ENCODE measurements at regions not wholly inside any gene's neighbourhood (a gene's known extent, or its start where the extent isn't known, plus 50 kb on each side); places are given as distances from the start of the nearest gene placed in this dataset.

GRCh38 chr11:119890466-119890865 is 161.5 kb upstream of the NECTIN1 start:
- no peak for TF ChIP-seq CTCF (IDR thresholded peaks at IDR 0.05)
- no peak for TF ChIP-seq POLR2A (IDR thresholded peaks at IDR 0.05)
- DNase-seq: peak in 1 of 3 donors; percentile 5
- Histone ChIP-seq H3K4me3 (no peak overlapping the region), H3K4me1 (no peaks in the 10 kb centered on the region), H3K27ac (no peak overlapping the region), H3K36me3 (no peaks in the 10 kb centered on the region), H3K9me3 (no peaks in the 10 kb centered on the region), H3K27me3 (no peaks in the 10 kb centered on the region)

DNA sequence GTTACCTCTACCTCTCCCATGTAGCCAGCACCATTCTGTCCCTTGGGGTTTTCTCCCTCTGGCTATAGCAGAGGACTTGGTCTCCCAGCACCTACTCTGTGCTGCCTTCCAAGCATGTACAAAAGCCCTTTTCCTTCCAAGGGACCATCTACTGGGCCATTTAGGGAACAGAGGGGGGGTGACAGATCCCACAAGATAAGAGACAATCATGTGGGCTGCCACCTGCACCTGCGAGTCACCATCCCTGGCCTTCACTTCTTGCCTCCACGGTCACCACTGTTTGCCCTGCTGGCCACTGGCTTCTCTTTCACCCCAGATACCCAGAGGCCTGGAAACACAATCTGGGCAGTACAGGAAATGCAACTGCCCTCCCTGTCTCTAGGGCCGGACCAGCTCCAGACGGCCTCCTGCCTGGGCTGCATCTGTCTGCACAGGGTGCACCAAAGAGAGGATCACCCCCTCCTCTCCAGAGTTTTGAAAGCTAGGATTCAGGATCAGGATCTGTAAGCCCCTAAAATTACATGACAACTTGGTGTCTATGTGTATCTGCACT is 160.8 kb upstream of the NECTIN1 start:
- no peak for TF ChIP-seq POLR2A (IDR thresholded peaks at IDR 0.05)
- no peak for TF ChIP-seq CTCF (IDR thresholded peaks at IDR 0.05)
- Histone ChIP-seq H3K9me3 (no peaks in the 10 kb centered on the region), H3K36me3 (no peaks in the 10 kb centered on the region)

GRCh38 chr11:119889111-119889510 is 160.1 kb upstream of the NECTIN1 start:
- no peak for TF ChIP-seq POLR2A (IDR thresholded peaks at IDR 0.05)
- no peak for TF ChIP-seq CTCF (IDR thresholded peaks at IDR 0.05)
- Histone ChIP-seq H3K4me3 (no peak overlapping the region), H3K27me3 (no peaks in the 10 kb centered on the region), H3K27ac (no peak overlapping the region), H3K36me3 (no peaks in the 10 kb centered on the region), H3K4me1 (no peaks in the 10 kb centered on the region), H3K9me3 (no peaks in the 10 kb centered on the region)
- DNase-seq: peak in 1 of 3 donors; percentile 9

More for the DNA sequence above, 160.8 kb upstream of the NECTIN1 start:
- Histone ChIP-seq H3K4me1 (no peaks in the 10 kb centered on the region), H3K27ac (no peak overlapping the region), H3K27me3 (no peaks in the 10 kb centered on the region), H3K4me3 (no peak overlapping the region)
- DNase-seq: peak in 1 of 3 donors; percentile 30

DNA sequence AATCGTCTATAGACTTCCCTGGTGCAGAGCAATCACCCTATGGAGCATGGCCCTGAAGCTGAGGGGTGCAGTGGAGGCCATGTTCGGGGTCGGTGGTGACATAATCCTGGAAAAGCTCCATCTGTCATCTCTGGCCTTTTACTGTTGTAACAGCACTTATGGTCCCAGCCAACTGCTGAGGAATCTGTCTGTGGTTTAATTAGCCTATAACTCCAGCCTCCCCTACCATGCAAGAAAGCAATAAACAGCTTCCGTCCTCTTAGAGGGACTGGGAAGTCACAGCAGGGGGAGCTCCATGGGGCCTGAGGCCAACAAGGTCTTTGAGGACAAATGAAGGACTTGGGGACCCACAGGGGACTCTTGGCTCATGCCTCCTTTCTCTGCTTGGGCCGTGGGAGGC is 159.1 kb upstream of the NECTIN1 start:
- no peaks in the 10 kb centered on the region for H3K9me3 ChIP-seq
- H3K27me3 ChIP-seq: no peaks in the 10 kb centered on the region
- H3K36me3 ChIP-seq: no peaks in the 10 kb centered on the region
- DNase-seq: peak in 1 of 3 donors; percentile 27
- no peak for TF ChIP-seq CTCF (IDR thresholded peaks at IDR 0.05)
- no peak for TF ChIP-seq POLR2A (IDR thresholded peaks at IDR 0.05)
- no peaks in the 10 kb centered on the region for H3K4me1 ChIP-seq
- no peak overlapping the region for H3K27ac ChIP-seq
- no peak overlapping the region for H3K4me3 ChIP-seq

- Histone ChIP-seq H3K27ac (no peak overlapping the region), H3K4me1 (no peaks in the 10 kb centered on the region), H3K9me3 (no peaks in the 10 kb centered on the region), H3K36me3 (no peaks in the 10 kb centered on the region), H3K27me3 (no peaks in the 10 kb centered on the region), H3K4me3 (no peak overlapping the region)
- TF ChIP-seq CTCF (IDR thresholded peaks at IDR 0.05) (no peak), POLR2A (IDR thresholded peaks at IDR 0.05) (no peak)
- DNase-seq: peak in 1 of 3 donors; percentile 26
Observed at GRCh38 chr11:119886667-119887230, 157.7 kb upstream of the NECTIN1 start.

Data from Peyer's patch (tissue), 4 donors.